Caco-2 (cell line): ENCODE measurements at regions not wholly inside any gene's neighbourhood (a gene's known extent, or its start where the extent isn't known, plus 50 kb on each side); places are given as distances from the start of the nearest gene placed in this dataset.

Experiments
- BruUV-seq: library from RNA; stranded (reverse); fragments of 400-500 nt; replicated peaks from 2 replicates; lab custom pipeline; 2021; lab: Mats Ljungman, UMichigan
- CTCF ChIA-PET: fragments of 300-600 bp; sonication (Branson Sonifier 250); formaldehyde crosslinking; loops from one replicate; lab custom pipeline; 2022; ENCODE audit warnings: antibody characterized with exemption; lab: Charles Lee
- POLR2A ChIA-PET: fragments of 300-600 bp; sonication (Branson Sonifier 250); formaldehyde crosslinking; loops from one replicate; lab custom pipeline; 2022; ENCODE audit warnings: antibody characterized with exemption; lab: Charles Lee
- DNase-seq, 2 experiments: peaks; one replicate each; pipeline versions ENCODE4 v3.0.0 to v3.0.0-alpha.2; 2020 to 2022
- H3K27me3 ChIP-seq: replicated peaks from 2 replicates; pipeline ENCODE4 v1.6.0; 2011; ENCODE audit warnings: low read length; ENCODE audit not compliant: control insufficient read depth, insufficient read depth
- H3K36me3 ChIP-seq: 2 replicates; pipeline ENCODE4 v1.5.1; 2011; ENCODE audit warnings: low read length; ENCODE audit not compliant: control insufficient read depth, insufficient read depth
- H3K4me1 ChIP-seq: fragments of 250-450 bp; sonication (Bioruptor Pico); 2 replicates; pipeline ENCODE4 v1.5.1; 2020; ENCODE audit warnings: mild to moderate bottlenecking
- H3K4me3 ChIP-seq: 2 replicates; pipeline ENCODE4 v1.5.1; 2011; ENCODE audit warnings: low read depth, mild to moderate bottlenecking, control low read depth, low read length
- H3K9me3 ChIP-seq: fragments of 250-450 bp; sonication (Bioruptor Pico); 2 replicates; pipeline ENCODE4 v1.5.1; 2020; ENCODE audit warnings: mild to moderate bottlenecking, moderate library complexity
- H3K27ac Mint-ChIP-seq: one replicate; pipeline ENCODE4 v1.8.0; 2022; ENCODE audit warnings: mixed read lengths; ENCODE audit not compliant: unreplicated experiment
- H3K27me3 Mint-ChIP-seq: one replicate; pipeline ENCODE4 v1.8.0; 2022; ENCODE audit warnings: mixed read lengths; ENCODE audit not compliant: insufficient read depth, unreplicated experiment
- H3K36me3 Mint-ChIP-seq: one replicate; pipeline ENCODE4 v1.8.0; 2022; ENCODE audit warnings: mild to moderate bottlenecking, mixed read lengths; ENCODE audit not compliant: insufficient read depth, unreplicated experiment
- H3K4me1 Mint-ChIP-seq: one replicate; pipeline ENCODE4 v1.8.0; 2022; ENCODE audit warnings: low read depth, mixed read lengths; ENCODE audit not compliant: unreplicated experiment
- H3K4me3 Mint-ChIP-seq: one replicate; pipeline ENCODE4 v1.8.0; 2022; ENCODE audit warnings: mild to moderate bottlenecking, moderate library complexity, mixed read lengths; ENCODE audit not compliant: unreplicated experiment
- H3K9me3 Mint-ChIP-seq: one replicate; pipeline ENCODE4 v1.8.0; 2022; ENCODE audit warnings: mixed read lengths; ENCODE audit not compliant: unreplicated experiment
- CTCF ChIP-seq, 2 experiments: fragments of 200-600 bp in 1 of 2; IDR thresholded peaks; 1 replicate in 1 of 2; 2 replicates in 1 of 2; pipeline versions ENCODE4 v1.5.1 to v1.8.0; 2011 to 2022; ENCODE audit warnings: antibody characterized with exemption in 1 of 2, control low read depth in 1 of 2, inconsistent platforms in 1 of 2, low read depth in 1 of 2, low read length in 1 of 2, mild to moderate bottlenecking in 1 of 2, moderate library complexity in 1 of 2; ENCODE audit not compliant: insufficient read depth in 1 of 2, severe bottlenecking in 1 of 2, unreplicated experiment in 1 of 2
- intact Hi-C: fragments of 100-400 bp; cut with micrococcal nuclease; formaldehyde crosslinking; loops from one replicate; pipeline ENCODE4 v1.10.0; 2022; ENCODE audit not compliant: unreplicated experiment

GRCh38 chr6:33958526-33959328 lies 154.9 kb upstream of the MLN start:
- Mint-ChIP-seq H3K4me1 (no peaks in the 10 kb centered on the region), H3K27me3 (peaks cover 5% of the 10 kb centered on the region), H3K27ac (no peak overlapping the region), H3K4me3 (no peak overlapping the region), H3K9me3 (no peaks in the 10 kb centered on the region), H3K36me3 (no peaks in the 10 kb centered on the region)
- POLR2A ChIA-PET = no interaction called here
- H3K4me1 ChIP-seq = no peaks in the 10 kb centered on the region
- TF ChIP-seq CTCF (IDR thresholded peaks at IDR 0.05; ENCODE audit: insufficient read depth in 1 of 2, low read depth in 1 of 2, low read length in 1 of 2, severe bottlenecking in 1 of 2, unreplicated experiment in 1 of 2) = peak; percentile 15 to 36
- no peak for DNase-seq
- no TSS peak for BruUV-seq
- no peaks in the 10 kb centered on the region for H3K27me3 ChIP-seq
- H3K36me3 ChIP-seq = no peaks in the 10 kb centered on the region
- CTCF ChIA-PET = interaction anchor here (1.2 kb wide), 1 partner anchor 38 kb away, joined by 3 read pairs; no protein-coding TSS in a partner anchor
- intact Hi-C loops = no loop called here
- no peaks in the 10 kb centered on the region for H3K9me3 ChIP-seq
- H3K4me3 ChIP-seq = no peak overlapping the region

GRCh38 chr6:33957892-33958525 lies 154.2 kb upstream of the MLN start:
- no peak overlapping the region for H3K4me3 Mint-ChIP-seq
- no peak for DNase-seq
- ChIA-PET POLR2A (no interaction called here), CTCF (interaction anchor here (0.5 to 1.2 kb wide), 2 partner anchors 38 to 206 kb away, joined by 3 to 5 read pairs; no protein-coding TSS in a partner anchor)
- H3K9me3 Mint-ChIP-seq = no peaks in the 10 kb centered on the region
- intact Hi-C loops = no loop called here
- no TSS peak for BruUV-seq
- H3K27me3 ChIP-seq = no peaks in the 10 kb centered on the region
- H3K9me3 ChIP-seq = no peaks in the 10 kb centered on the region
- TF ChIP-seq CTCF (IDR thresholded peaks at IDR 0.05; ENCODE audit: insufficient read depth in 1 of 2, low read depth in 1 of 2, low read length in 1 of 2, severe bottlenecking in 1 of 2, unreplicated experiment in 1 of 2) = no peak
- H3K4me1 Mint-ChIP-seq = no peaks in the 10 kb centered on the region
- H3K27me3 Mint-ChIP-seq = peaks cover 8% of the 10 kb centered on the region
- no peaks in the 10 kb centered on the region for H3K4me1 ChIP-seq
- H3K36me3 Mint-ChIP-seq = no peaks in the 10 kb centered on the region
- no peaks in the 10 kb centered on the region for H3K36me3 ChIP-seq
- no peak overlapping the region for H3K27ac Mint-ChIP-seq
- no peak overlapping the region for H3K4me3 ChIP-seq

GRCh38 chr6:33957131-33957891 lies 153.5 kb upstream of the MLN start:
- Histone ChIP-seq H3K27me3 (no peaks in the 10 kb centered on the region), H3K4me3 (no peak overlapping the region), H3K9me3 (no peaks in the 10 kb centered on the region), H3K4me1 (no peaks in the 10 kb centered on the region), H3K36me3 (no peaks in the 10 kb centered on the region)
- Mint-ChIP-seq H3K36me3 (no peaks in the 10 kb centered on the region), H3K4me3 (no peak overlapping the region), H3K27ac (no peak overlapping the region), H3K27me3 (peaks cover 8% of the 10 kb centered on the region), H3K4me1 (no peaks in the 10 kb centered on the region), H3K9me3 (no peaks in the 10 kb centered on the region)
- no peak for DNase-seq
- no peak for TF ChIP-seq CTCF (IDR thresholded peaks at IDR 0.05; ENCODE audit: insufficient read depth in 1 of 2, low read depth in 1 of 2, low read length in 1 of 2, severe bottlenecking in 1 of 2, unreplicated experiment in 1 of 2)
- POLR2A ChIA-PET = no interaction called here
- CTCF ChIA-PET = interaction anchor here (0.5 kb wide), 1 partner anchor 206 kb away, joined by 5 read pairs; no protein-coding TSS in a partner anchor
- no TSS peak for BruUV-seq
- intact Hi-C loops = no loop called here
